ENCODE measurements at regions not wholly inside any gene's neighbourhood (a gene's known extent, or its start where the extent isn't known, plus 50 kb on each side); places are given as distances from the start of the nearest gene placed in this dataset.

DNA sequence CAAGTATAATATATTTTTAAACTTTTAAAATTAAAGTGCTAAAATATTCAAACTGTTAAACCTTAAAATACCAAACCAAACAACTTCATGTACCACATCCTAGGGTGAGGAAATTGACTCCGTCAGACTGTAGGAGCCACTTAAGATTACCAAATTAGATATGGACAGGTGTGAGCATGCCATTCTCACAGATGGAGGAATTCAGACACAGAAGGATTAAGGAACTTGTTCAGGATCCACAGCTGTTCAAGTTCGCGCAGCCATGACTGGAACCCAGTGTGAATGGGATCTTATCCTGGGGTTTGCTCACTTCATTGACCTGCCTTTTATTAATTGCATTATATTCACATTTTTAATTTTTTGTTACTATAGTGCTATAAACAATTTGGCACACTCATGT, 224.9 kb upstream of the PCDH7 start:
- no peak overlapping the region for H3K4me3 ChIP-seq (ENCODE audit: low read length)
- H2AFZ ChIP-seq (ENCODE audit: low read depth, low read length): no peak overlapping the region
- TF ChIP-seq SMC3 (conservative IDR thresholded peaks at IDR 0.05; ENCODE audit: poor library complexity) (no peak), EZH2 (IDR thresholded peaks at IDR 0.05; ENCODE audit: borderline replicate concordance, insufficient read depth, low read length, poor library complexity, severe bottlenecking) (no peak), EP300 (conservative IDR thresholded peaks at IDR 0.05; ENCODE audit: poor library complexity, severe bottlenecking) (no peak), RAD21 (conservative IDR thresholded peaks at IDR 0.05) (no peak)
- H3K27ac ChIP-seq (ENCODE audit: low read length): no peak overlapping the region
- H3F3A ChIP-seq (ENCODE audit: insufficient read depth, low read length, poor library complexity, severe bottlenecking): no peaks in the 10 kb centered on the region
- H3K4me2 ChIP-seq (ENCODE audit: low read length): no peak overlapping the region
- no peaks in the 10 kb centered on the region for H3K36me3 ChIP-seq (ENCODE audit: insufficient read depth, low read length)
- H3K79me2 ChIP-seq (replicated peaks; ENCODE audit: insufficient read depth, low read length): no peaks in the 10 kb centered on the region
- no peak overlapping the region for H3K9ac ChIP-seq (ENCODE audit: low read length)
- no peaks in the 10 kb centered on the region for H3K9me2 ChIP-seq (ENCODE audit: insufficient read depth, low read length)
- no peaks in the 10 kb centered on the region for H3K27me3 ChIP-seq (ENCODE audit: insufficient read depth, low read depth, low read length)
- H3K9me3 ChIP-seq (ENCODE audit: low read length): no peaks in the 10 kb centered on the region
- no peaks in the 10 kb centered on the region for H4K20me1 ChIP-seq (ENCODE audit: insufficient read depth)

DNA sequence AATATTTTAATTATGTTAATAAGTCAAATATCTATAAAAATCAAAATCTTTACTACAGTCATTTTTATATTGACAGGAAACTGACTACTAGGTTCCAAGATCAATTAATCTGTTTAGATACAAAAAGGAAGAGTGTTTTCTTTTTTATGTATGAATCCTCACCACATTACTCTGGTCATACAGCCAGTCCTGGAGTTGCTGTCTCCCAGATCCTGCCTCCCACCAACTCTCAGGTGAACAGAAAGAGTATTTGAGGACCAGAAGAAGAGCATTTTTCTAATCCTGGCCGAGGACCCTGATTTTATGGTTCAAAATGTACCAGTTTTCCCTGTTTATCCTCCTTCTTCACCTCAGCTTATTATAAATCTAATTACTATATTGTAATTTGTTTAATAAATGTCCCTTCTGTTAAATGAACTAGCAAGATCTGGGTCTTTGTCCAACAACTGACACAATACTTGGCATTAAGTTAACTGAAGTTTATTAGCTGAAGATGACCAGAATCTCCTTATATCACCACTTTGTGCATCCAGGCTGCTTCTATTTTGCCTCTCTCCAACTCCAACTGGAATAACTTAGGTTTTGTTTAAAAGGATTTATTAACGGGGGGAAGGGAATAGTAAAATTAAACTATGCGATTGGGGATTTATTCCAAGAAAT, 224.4 kb upstream of the PCDH7 start:
- Histone ChIP-seq H3K4me2 (ENCODE audit: low read length) (no peak overlapping the region), H3K4me3 (ENCODE audit: low read length) (no peak overlapping the region)

More for the DNA sequence above, 224.4 kb upstream of the PCDH7 start:
- no peaks in the 10 kb centered on the region for H3K27me3 ChIP-seq (ENCODE audit: insufficient read depth, low read depth, low read length)
- H3K27ac ChIP-seq (ENCODE audit: low read length): no peak overlapping the region
- no peak overlapping the region for H3K9ac ChIP-seq (ENCODE audit: low read length)
- TF ChIP-seq SMC3 (conservative IDR thresholded peaks at IDR 0.05; ENCODE audit: poor library complexity): no peak
- TF ChIP-seq, protein P1, sequence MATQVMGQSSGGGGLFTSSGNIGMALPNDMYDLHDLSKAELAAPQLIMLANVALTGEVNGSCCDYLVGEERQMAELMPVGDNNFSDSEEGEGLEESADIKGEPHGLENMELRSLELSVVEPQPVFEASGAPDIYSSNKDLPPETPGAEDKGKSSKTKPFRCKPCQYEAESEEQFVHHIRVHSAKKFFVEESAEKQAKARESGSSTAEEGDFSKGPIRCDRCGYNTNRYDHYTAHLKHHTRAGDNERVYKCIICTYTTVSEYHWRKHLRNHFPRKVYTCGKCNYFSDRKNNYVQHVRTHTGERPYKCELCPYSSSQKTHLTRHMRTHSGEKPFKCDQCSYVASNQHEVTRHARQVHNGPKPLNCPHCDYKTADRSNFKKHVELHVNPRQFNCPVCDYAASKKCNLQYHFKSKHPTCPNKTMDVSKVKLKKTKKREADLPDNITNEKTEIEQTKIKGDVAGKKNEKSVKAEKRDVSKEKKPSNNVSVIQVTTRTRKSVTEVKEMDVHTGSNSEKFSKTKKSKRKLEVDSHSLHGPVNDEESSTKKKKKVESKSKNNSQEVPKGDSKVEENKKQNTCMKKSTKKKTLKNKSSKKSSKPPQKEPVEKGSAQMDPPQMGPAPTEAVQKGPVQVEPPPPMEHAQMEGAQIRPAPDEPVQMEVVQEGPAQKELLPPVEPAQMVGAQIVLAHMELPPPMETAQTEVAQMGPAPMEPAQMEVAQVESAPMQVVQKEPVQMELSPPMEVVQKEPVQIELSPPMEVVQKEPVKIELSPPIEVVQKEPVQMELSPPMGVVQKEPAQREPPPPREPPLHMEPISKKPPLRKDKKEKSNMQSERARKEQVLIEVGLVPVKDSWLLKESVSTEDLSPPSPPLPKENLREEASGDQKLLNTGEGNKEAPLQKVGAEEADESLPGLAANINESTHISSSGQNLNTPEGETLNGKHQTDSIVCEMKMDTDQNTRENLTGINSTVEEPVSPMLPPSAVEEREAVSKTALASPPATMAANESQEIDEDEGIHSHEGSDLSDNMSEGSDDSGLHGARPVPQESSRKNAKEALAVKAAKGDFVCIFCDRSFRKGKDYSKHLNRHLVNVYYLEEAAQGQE (IDR thresholded peaks at IDR 0.05; ENCODE audit: borderline replicate concordance): no peak
- TF ChIP-seq EZH2 (IDR thresholded peaks at IDR 0.05; ENCODE audit: borderline replicate concordance, insufficient read depth, low read length, poor library complexity, severe bottlenecking): no peak
- no peak for TF ChIP-seq RAD21 (conservative IDR thresholded peaks at IDR 0.05)
- TF ChIP-seq TAF1 (IDR thresholded peaks at IDR 0.05; ENCODE audit: low read depth): no peak
- no peak for TF ChIP-seq POLR2AphosphoS5 (IDR thresholded peaks at IDR 0.05)
- TF ChIP-seq, protein P2, sequence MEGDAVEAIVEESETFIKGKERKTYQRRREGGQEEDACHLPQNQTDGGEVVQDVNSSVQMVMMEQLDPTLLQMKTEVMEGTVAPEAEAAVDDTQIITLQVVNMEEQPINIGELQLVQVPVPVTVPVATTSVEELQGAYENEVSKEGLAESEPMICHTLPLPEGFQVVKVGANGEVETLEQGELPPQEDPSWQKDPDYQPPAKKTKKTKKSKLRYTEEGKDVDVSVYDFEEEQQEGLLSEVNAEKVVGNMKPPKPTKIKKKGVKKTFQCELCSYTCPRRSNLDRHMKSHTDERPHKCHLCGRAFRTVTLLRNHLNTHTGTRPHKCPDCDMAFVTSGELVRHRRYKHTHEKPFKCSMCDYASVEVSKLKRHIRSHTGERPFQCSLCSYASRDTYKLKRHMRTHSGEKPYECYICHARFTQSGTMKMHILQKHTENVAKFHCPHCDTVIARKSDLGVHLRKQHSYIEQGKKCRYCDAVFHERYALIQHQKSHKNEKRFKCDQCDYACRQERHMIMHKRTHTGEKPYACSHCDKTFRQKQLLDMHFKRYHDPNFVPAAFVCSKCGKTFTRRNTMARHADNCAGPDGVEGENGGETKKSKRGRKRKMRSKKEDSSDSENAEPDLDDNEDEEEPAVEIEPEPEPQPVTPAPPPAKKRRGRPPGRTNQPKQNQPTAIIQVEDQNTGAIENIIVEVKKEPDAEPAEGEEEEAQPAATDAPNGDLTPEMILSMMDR (IDR thresholded peaks at IDR 0.05; ENCODE audit: poor library complexity, severe bottlenecking): no peak
- TF ChIP-seq MXI1 (conservative IDR thresholded peaks at IDR 0.05; ENCODE audit: poor library complexity, severe bottlenecking): no peak
- no peak for TF ChIP-seq EP300 (conservative IDR thresholded peaks at IDR 0.05; ENCODE audit: poor library complexity, severe bottlenecking)
- no peaks in the 10 kb centered on the region for H3K79me2 ChIP-seq (replicated peaks; ENCODE audit: insufficient read depth, low read length)
- no peaks in the 10 kb centered on the region for H3F3A ChIP-seq (ENCODE audit: insufficient read depth, low read length, poor library complexity, severe bottlenecking)
- H3K36me3 ChIP-seq (ENCODE audit: insufficient read depth, low read length): no peaks in the 10 kb centered on the region
- H3K9me3 ChIP-seq (ENCODE audit: low read length): no peaks in the 10 kb centered on the region
- H3K9me2 ChIP-seq (ENCODE audit: insufficient read depth, low read length): no peaks in the 10 kb centered on the region
- H4K20me1 ChIP-seq (ENCODE audit: insufficient read depth): no peaks in the 10 kb centered on the region
- no peak overlapping the region for H2AFZ ChIP-seq (ENCODE audit: low read depth, low read length)

Data from neural cell (in vitro differentiated cells).